Breast epithelium (tissue), 3 donors: ENCODE measurements at regions not wholly inside any gene's neighbourhood (a gene's known extent, or its start where the extent isn't known, plus 50 kb on each side); places are given as distances from the start of the nearest gene placed in this dataset.

Experiments used
- CTCF ChIP-seq, 3 donors: fragments of 450-650 bp; IDR thresholded peaks; one replicate each; pipeline ENCODE4 v1.5.1; 2016 to 2017; ENCODE audit warnings: antibody characterized with exemption in 3 of 3, mild to moderate bottlenecking in 3 of 3, moderate library complexity in 3 of 3
- POLR2A ChIP-seq: fragments of 450-650 bp; IDR thresholded peaks from one replicate; pipeline ENCODE4 v1.6.1; 2016; ENCODE audit warnings: antibody characterized with exemption, mild to moderate bottlenecking, moderate library complexity

- TF ChIP-seq CTCF (IDR thresholded peaks at IDR 0.05) (no peak), POLR2A (no peak)
These were observed 1446.8 kb downstream of the PCDH9 start for GRCh38 chr13:65783383-65783782.
